GM12891 (cell line): ENCODE measurements at regions not wholly inside any gene's neighbourhood (a gene's known extent, or its start where the extent isn't known, plus 50 kb on each side); places are given as distances from the start of the nearest gene placed in this dataset.

Experiments used
- POLR2A ChIP-seq: IDR thresholded peaks from 2 replicates; pipeline ENCODE4 v1.6.1; 2011; ENCODE audit warnings: low read depth, low read length, control low read depth
- POLR2AphosphoS5 ChIP-seq: IDR thresholded peaks from 2 replicates; pipeline ENCODE4 v1.6.1; 2011; ENCODE audit warnings: low read depth, low read length, control low read depth
- POU2F2 ChIP-seq: IDR thresholded peaks from 2 replicates; pipeline ENCODE4 v1.6.1; 2011; ENCODE audit warnings: low read depth, mild to moderate bottlenecking, control low read depth, low read length, moderate library complexity

DNA sequence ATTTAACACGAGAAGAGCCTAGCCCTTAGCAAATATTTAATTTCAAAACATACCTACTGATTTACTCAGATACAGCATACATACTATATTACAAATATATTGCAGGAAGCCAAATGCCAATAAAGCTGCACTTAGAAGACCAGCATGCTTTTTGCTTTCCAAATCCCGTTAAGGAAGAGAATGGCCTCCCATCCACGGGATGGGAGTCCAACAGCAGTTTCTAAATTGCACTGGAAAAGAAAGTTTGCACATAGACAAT is 156.3 kb upstream of the FOXN3 start:
- TF ChIP-seq POLR2AphosphoS5, result no peak
- no peak for TF ChIP-seq POLR2A
- no peak for TF ChIP-seq POU2F2
